ENCODE measurements at regions not wholly inside any gene's neighbourhood (a gene's known extent, or its start where the extent isn't known, plus 50 kb on each side); places are given as distances from the start of the nearest gene placed in this dataset.

GRCh38 chr17:73802314-73802713 is 158.1 kb upstream of the SDK2 start:
- peaks cover 3% of the 10 kb centered on the region for H3K4me1 ChIP-seq (ENCODE audit: control insufficient read depth, insufficient read depth, low read length)
- H3K36me3 ChIP-seq (ENCODE audit: control insufficient read depth, insufficient read depth, low read length) = no peaks in the 10 kb centered on the region
- 82% methylated on average over 4 of the region's 4 CpGs for WGBS (ENCODE audit: insufficient coverage)
- peaks cover 16% of the 10 kb centered on the region for H3K27me3 ChIP-seq (ENCODE audit: control insufficient read depth, insufficient read depth, low read length)
- H3K27ac ChIP-seq (ENCODE audit: low read length) = no peak overlapping the region
- no peak overlapping the region for H3K4me3 ChIP-seq (ENCODE audit: low read length)
- no peak for DNase-seq
- H3K9me3 ChIP-seq (replicated peaks; ENCODE audit: control insufficient read depth, low read depth, low read length) = peaks cover 4% of the 10 kb centered on the region

GRCh38 chr17:73802871-73803270 is 158.6 kb upstream of the SDK2 start:
- WGBS (ENCODE audit: insufficient coverage) = 100% methylated on average over 1 of the region's 1 CpG
- Histone ChIP-seq H3K4me3 (ENCODE audit: low read length) (no peak overlapping the region), H3K27me3 (ENCODE audit: control insufficient read depth, insufficient read depth, low read length) (peaks cover 13% of the 10 kb centered on the region), H3K4me1 (ENCODE audit: control insufficient read depth, insufficient read depth, low read length) (peaks cover 3% of the 10 kb centered on the region), H3K9me3 (replicated peaks; ENCODE audit: control insufficient read depth, low read depth, low read length) (peaks cover 4% of the 10 kb centered on the region), H3K27ac (ENCODE audit: low read length) (no peak overlapping the region), H3K36me3 (ENCODE audit: control insufficient read depth, insufficient read depth, low read length) (no peaks in the 10 kb centered on the region)
- no peak for DNase-seq

GRCh38 chr17:73803964-73804435 is 159.8 kb upstream of the SDK2 start:
- Histone ChIP-seq H3K27ac (ENCODE audit: low read length) (no peak overlapping the region), H3K4me1 (ENCODE audit: control insufficient read depth, insufficient read depth, low read length) (peaks cover 3% of the 10 kb centered on the region), H3K36me3 (ENCODE audit: control insufficient read depth, insufficient read depth, low read length) (no peaks in the 10 kb centered on the region), H3K4me3 (ENCODE audit: low read length) (no peak overlapping the region), H3K27me3 (ENCODE audit: control insufficient read depth, insufficient read depth, low read length) (peaks cover 13% of the 10 kb centered on the region), H3K9me3 (replicated peaks; ENCODE audit: control insufficient read depth, low read depth, low read length) (peaks cover 4% of the 10 kb centered on the region)
- 40% methylated on average over 2 of the region's 4 CpGs for WGBS (ENCODE audit: insufficient coverage)
- DNase-seq = no peak

GRCh38 chr17:73806768-73807167 is 162.5 kb upstream of the SDK2 start:
- Histone ChIP-seq H3K36me3 (ENCODE audit: control insufficient read depth, insufficient read depth, low read length) (no peaks in the 10 kb centered on the region), H3K4me3 (ENCODE audit: low read length) (no peak overlapping the region), H3K27ac (ENCODE audit: low read length) (no peak overlapping the region), H3K4me1 (ENCODE audit: control insufficient read depth, insufficient read depth, low read length) (peaks cover 3% of the 10 kb centered on the region), H3K9me3 (replicated peaks; ENCODE audit: control insufficient read depth, low read depth, low read length) (peaks cover 4% of the 10 kb centered on the region), H3K27me3 (ENCODE audit: control insufficient read depth, insufficient read depth, low read length) (peaks cover 5% of the 10 kb centered on the region)
- no CpG with 5 or more reads among the region's 1 CpG for WGBS (ENCODE audit: insufficient coverage)
- DNase-seq = no peak

- no peaks in the 10 kb centered on the region for H3K9me3 ChIP-seq (replicated peaks; ENCODE audit: control insufficient read depth, low read depth, low read length)
- 92% methylated on average over 2 of the region's 5 CpGs for WGBS (ENCODE audit: insufficient coverage)
- no peaks in the 10 kb centered on the region for H3K36me3 ChIP-seq (ENCODE audit: control insufficient read depth, insufficient read depth, low read length)
- H3K4me1 ChIP-seq (ENCODE audit: control insufficient read depth, insufficient read depth, low read length) = no peaks in the 10 kb centered on the region
- peaks cover 3% of the 10 kb centered on the region for H3K27me3 ChIP-seq (ENCODE audit: control insufficient read depth, insufficient read depth, low read length)
- no peak overlapping the region for H3K4me3 ChIP-seq (ENCODE audit: low read length)
- no peak for DNase-seq
- no peak overlapping the region for H3K27ac ChIP-seq (ENCODE audit: low read length)
Measured at GRCh38 chr17:73813201-73813600, 169.0 kb upstream of the SDK2 start.

- DNase-seq = no peak
- H3K27ac ChIP-seq (ENCODE audit: low read length) = no peak overlapping the region
- no peaks in the 10 kb centered on the region for H3K36me3 ChIP-seq (ENCODE audit: control insufficient read depth, insufficient read depth, low read length)
- WGBS (ENCODE audit: insufficient coverage) = 30% methylated on average over 5 of the region's 7 CpGs
- H3K27me3 ChIP-seq (ENCODE audit: control insufficient read depth, insufficient read depth, low read length) = peaks cover 3% of the 10 kb centered on the region
- no peaks in the 10 kb centered on the region for H3K4me1 ChIP-seq (ENCODE audit: control insufficient read depth, insufficient read depth, low read length)
- H3K4me3 ChIP-seq (ENCODE audit: low read length) = no peak overlapping the region
- no peaks in the 10 kb centered on the region for H3K9me3 ChIP-seq (replicated peaks; ENCODE audit: control insufficient read depth, low read depth, low read length)
Measured at GRCh38 chr17:73814075-73814474, 169.8 kb upstream of the SDK2 start.

GRCh38 chr17:73815474-73815873 is 171.2 kb upstream of the SDK2 start:
- no peaks in the 10 kb centered on the region for H3K9me3 ChIP-seq (replicated peaks; ENCODE audit: control insufficient read depth, low read depth, low read length)
- no peaks in the 10 kb centered on the region for H3K36me3 ChIP-seq (ENCODE audit: control insufficient read depth, insufficient read depth, low read length)
- WGBS (ENCODE audit: insufficient coverage) = 60% methylated on average over 1 of the region's 5 CpGs
- no peak overlapping the region for H3K27ac ChIP-seq (ENCODE audit: low read length)
- H3K27me3 ChIP-seq (ENCODE audit: control insufficient read depth, insufficient read depth, low read length) = peaks cover 4% of the 10 kb centered on the region
- DNase-seq = no peak
- no peak overlapping the region for H3K4me3 ChIP-seq (ENCODE audit: low read length)
- no peaks in the 10 kb centered on the region for H3K4me1 ChIP-seq (ENCODE audit: control insufficient read depth, insufficient read depth, low read length)

- Histone ChIP-seq H3K4me3 (ENCODE audit: low read length) (no peak overlapping the region), H3K36me3 (ENCODE audit: control insufficient read depth, insufficient read depth, low read length) (no peaks in the 10 kb centered on the region), H3K4me1 (ENCODE audit: control insufficient read depth, insufficient read depth, low read length) (peaks cover 7% of the 10 kb centered on the region), H3K27ac (ENCODE audit: low read length) (no peak overlapping the region), H3K27me3 (ENCODE audit: control insufficient read depth, insufficient read depth, low read length) (peaks cover 28% of the 10 kb centered on the region), H3K9me3 (replicated peaks; ENCODE audit: control insufficient read depth, low read depth, low read length) (no peaks in the 10 kb centered on the region)
- no peak for DNase-seq
- 95% methylated on average over 14 of the region's 19 CpGs for WGBS (ENCODE audit: insufficient coverage)
Measured at GRCh38 chr17:73819440-73820395, 175.5 kb upstream of the SDK2 start.

GRCh38 chr17:73820686-73821448 is 176.6 kb upstream of the SDK2 start:
- Histone ChIP-seq H3K36me3 (ENCODE audit: control insufficient read depth, insufficient read depth, low read length) (no peaks in the 10 kb centered on the region), H3K27me3 (ENCODE audit: control insufficient read depth, insufficient read depth, low read length) (peaks cover 30% of the 10 kb centered on the region), H3K27ac (ENCODE audit: low read length) (no peak overlapping the region), H3K4me1 (ENCODE audit: control insufficient read depth, insufficient read depth, low read length) (peaks cover 7% of the 10 kb centered on the region), H3K4me3 (ENCODE audit: low read length) (no peak overlapping the region), H3K9me3 (replicated peaks; ENCODE audit: control insufficient read depth, low read depth, low read length) (no peaks in the 10 kb centered on the region)
- peak; percentile 15 for DNase-seq
- 13% methylated on average over 14 of the region's 20 CpGs for WGBS (ENCODE audit: insufficient coverage)

- WGBS (ENCODE audit: insufficient coverage) = no CpG with 5 or more reads among the region's 2 CpGs
- Histone ChIP-seq H3K27me3 (ENCODE audit: control insufficient read depth, insufficient read depth, low read length) (peaks cover 31% of the 10 kb centered on the region), H3K4me3 (ENCODE audit: low read length) (no peak overlapping the region), H3K4me1 (ENCODE audit: control insufficient read depth, insufficient read depth, low read length) (peaks cover 7% of the 10 kb centered on the region), H3K9me3 (replicated peaks; ENCODE audit: control insufficient read depth, low read depth, low read length) (no peaks in the 10 kb centered on the region), H3K27ac (ENCODE audit: low read length) (no peak overlapping the region), H3K36me3 (ENCODE audit: control insufficient read depth, insufficient read depth, low read length) (no peaks in the 10 kb centered on the region)
- no peak for DNase-seq
Measured at GRCh38 chr17:73821665-73822064, 177.4 kb upstream of the SDK2 start.

All from muscle of leg (tissue), 3 donors.